Neural cell (in vitro differentiated cells): ENCODE measurements at regions not wholly inside any gene's neighbourhood (a gene's known extent, or its start where the extent isn't known, plus 50 kb on each side); places are given as distances from the start of the nearest gene placed in this dataset.

Experiments used
- H2AFZ ChIP-seq: fragments of 200-600, 300-800 bp; sonication (generic), shearing (Covaris generic); 2 replicates; pipeline ENCODE4 v1.6.0; 2014; ENCODE audit warnings: low read depth, mild to moderate bottlenecking, antibody characterized with exemption, low read length, moderate library complexity
- H3F3A ChIP-seq: fragments of 200-600 bp; shearing (Covaris generic); 2 replicates; pipeline ENCODE4 v1.6.1; 2016; ENCODE audit warnings: mild to moderate bottlenecking, moderate library complexity, mixed read lengths, antibody characterized with exemption, low read length; ENCODE audit not compliant: insufficient read depth, poor library complexity, severe bottlenecking
- H3K27ac ChIP-seq: fragments of 200-600, 300-800 bp; sonication (generic), shearing (Covaris generic); 2 replicates; pipeline ENCODE4 v1.5.1; 2014; ENCODE audit warnings: mild to moderate bottlenecking, low read length, moderate library complexity
- H3K27me3 ChIP-seq: fragments of 300-800, 200-600 bp; sonication (generic), shearing (Covaris generic); 2 replicates; pipeline ENCODE4 v1.6.0; 2014; ENCODE audit warnings: mild to moderate bottlenecking, low read depth, low read length, moderate library complexity; ENCODE audit not compliant: insufficient read depth
- H3K36me3 ChIP-seq: fragments of 300-800, 200-600 bp; sonication (generic), shearing (Covaris generic); 2 replicates; pipeline ENCODE4 v1.5.1; 2014; ENCODE audit warnings: mild to moderate bottlenecking, antibody characterized with exemption, low read length, moderate library complexity; ENCODE audit not compliant: insufficient read depth
- H3K4me2 ChIP-seq: fragments of 300-800, 200-600 bp; sonication (generic), shearing (Covaris generic); 2 replicates; pipeline ENCODE4 v1.6.0; 2014; ENCODE audit warnings: mild to moderate bottlenecking, low read length
- H3K4me3 ChIP-seq: fragments of 300-800, 200-600 bp; sonication (generic), shearing (Covaris generic); 2 replicates; pipeline ENCODE4 v1.5.1; 2014; ENCODE audit warnings: mild to moderate bottlenecking, low read length, moderate library complexity
- H3K79me2 ChIP-seq: fragments of 200-600 bp; shearing (Covaris generic); replicated peaks from 2 replicates; pipeline ENCODE4 v1.6.0; 2014; ENCODE audit warnings: mild to moderate bottlenecking, low read length, moderate library complexity; ENCODE audit not compliant: insufficient read depth
- H3K9ac ChIP-seq: fragments of 300-800, 200-600 bp; sonication (generic), shearing (Covaris generic); 2 replicates; pipeline ENCODE4 v1.6.1; 2016; ENCODE audit warnings: mild to moderate bottlenecking, low read length, mixed read lengths
- H3K9me2 ChIP-seq: fragments of 200-600 bp; shearing (Covaris generic); 2 replicates; pipeline ENCODE4 v1.6.1; 2016; ENCODE audit warnings: mild to moderate bottlenecking, low read length, mixed read lengths; ENCODE audit not compliant: insufficient read depth
- H3K9me3 ChIP-seq: fragments of 200-600, 300-800 bp; sonication (generic), shearing (Covaris generic); 2 replicates; pipeline ENCODE4 v1.6.1; 2016; ENCODE audit warnings: mild to moderate bottlenecking, mixed run types, low read length, moderate library complexity, mixed read lengths
- H4K20me1 ChIP-seq: fragments of 200-600 bp; shearing (Covaris generic); 2 replicates; pipeline ENCODE4 v1.6.1; 2016; ENCODE audit warnings: mild to moderate bottlenecking, mixed run types; ENCODE audit not compliant: insufficient read depth
- EP300 ChIP-seq: fragments of 450-650 bp; conservative IDR thresholded peaks from 2 replicates; pipeline ENCODE4 v1.6.1; 2014; ENCODE audit warnings: antibody characterized with exemption, mild to moderate bottlenecking, moderate library complexity; ENCODE audit not compliant: poor library complexity, severe bottlenecking
- EZH2 ChIP-seq: fragments of 200-600, 300-800 bp; shearing (Covaris generic), sonication (generic); IDR thresholded peaks from 2 replicates; pipeline ENCODE4 v1.6.1; 2014; ENCODE audit warnings: antibody characterized with exemption, low read length, borderline replicate concordance, mild to moderate bottlenecking; ENCODE audit not compliant: insufficient read depth, poor library complexity, severe bottlenecking
- MXI1 ChIP-seq: fragments of 450-650 bp; conservative IDR thresholded peaks from 2 replicates; pipeline ENCODE4 v1.6.1; 2014; ENCODE audit warnings: antibody characterized with exemption, mild to moderate bottlenecking; ENCODE audit not compliant: poor library complexity, severe bottlenecking
- POLR2AphosphoS5 ChIP-seq: IDR thresholded peaks from 2 replicates; pipeline ENCODE4 v1.6.1; 2012
- RAD21 ChIP-seq: fragments of 450-650 bp; conservative IDR thresholded peaks from 2 replicates; pipeline ENCODE4 v1.6.1; 2014; ENCODE audit warnings: antibody characterized with exemption, mild to moderate bottlenecking, moderate library complexity
- SMC3 ChIP-seq: fragments of 450-650 bp; conservative IDR thresholded peaks from 2 replicates; pipeline ENCODE4 v1.6.1; 2014; ENCODE audit warnings: antibody characterized with exemption, mild to moderate bottlenecking, moderate library complexity; ENCODE audit not compliant: poor library complexity
- TAF1 ChIP-seq: IDR thresholded peaks from 2 replicates; pipeline ENCODE4 v1.6.1; 2012; ENCODE audit warnings: low read depth
- TF ChIP-seq, protein P1 (sequence below): fragments of 450-650 bp; IDR thresholded peaks from 2 replicates; pipeline ENCODE4 v1.5.1; 2014; ENCODE audit warnings: antibody characterized with exemption, mild to moderate bottlenecking, moderate library complexity; ENCODE audit not compliant: poor library complexity, severe bottlenecking
- TF ChIP-seq, protein P2 (sequence below): IDR thresholded peaks from 2 replicates; pipeline ENCODE4 v1.6.1; 2012; ENCODE audit warnings: borderline replicate concordance

- Histone ChIP-seq H3F3A (no peaks in the 10 kb centered on the region), H3K9ac (no peak overlapping the region), H2AFZ (no peak overlapping the region), H3K27ac (no peak overlapping the region), H3K4me2 (no peak overlapping the region), H4K20me1 (no peaks in the 10 kb centered on the region), H3K79me2 (no peaks in the 10 kb centered on the region), H3K36me3 (no peaks in the 10 kb centered on the region), H3K9me3 (no peaks in the 10 kb centered on the region), H3K27me3 (no peaks in the 10 kb centered on the region), H3K9me2 (no peaks in the 10 kb centered on the region), H3K4me3 (no peak overlapping the region)
- TF ChIP-seq SMC3, result no peak
Measured at GRCh38 chr2:138277062-138277461, 224.5 kb upstream of the SPOPL start.

DNA sequence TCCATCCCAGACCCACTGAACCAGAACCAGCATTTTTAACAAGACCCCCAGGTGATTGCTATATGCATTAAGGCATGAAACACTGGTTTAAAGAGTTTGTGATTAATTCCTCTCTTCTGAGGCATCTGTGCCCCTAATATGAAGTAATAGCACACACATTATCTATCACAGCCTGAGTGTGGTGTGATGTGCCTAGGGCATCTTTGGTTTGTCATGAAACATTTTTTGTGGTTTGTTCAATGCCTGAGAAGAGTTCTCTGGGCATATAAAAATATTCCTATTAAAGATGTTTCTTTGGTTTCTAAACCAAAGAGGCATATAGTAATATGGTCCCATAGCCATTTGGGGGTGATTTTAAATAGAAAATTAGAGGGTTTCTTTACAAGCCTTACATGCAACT, 221.7 kb upstream of the SPOPL start:
- Histone ChIP-seq H3K79me2 (no peaks in the 10 kb centered on the region), H3K27me3 (no peaks in the 10 kb centered on the region), H3K9ac (no peak overlapping the region), H3K4me2 (no peak overlapping the region), H3K4me3 (no peak overlapping the region), H4K20me1 (no peaks in the 10 kb centered on the region), H3K9me2 (no peaks in the 10 kb centered on the region), H3F3A (no peaks in the 10 kb centered on the region), H2AFZ (no peak overlapping the region), H3K27ac (no peak overlapping the region), H3K9me3 (no peaks in the 10 kb centered on the region), H3K36me3 (no peaks in the 10 kb centered on the region)
- TF ChIP-seq, protein P1, sequence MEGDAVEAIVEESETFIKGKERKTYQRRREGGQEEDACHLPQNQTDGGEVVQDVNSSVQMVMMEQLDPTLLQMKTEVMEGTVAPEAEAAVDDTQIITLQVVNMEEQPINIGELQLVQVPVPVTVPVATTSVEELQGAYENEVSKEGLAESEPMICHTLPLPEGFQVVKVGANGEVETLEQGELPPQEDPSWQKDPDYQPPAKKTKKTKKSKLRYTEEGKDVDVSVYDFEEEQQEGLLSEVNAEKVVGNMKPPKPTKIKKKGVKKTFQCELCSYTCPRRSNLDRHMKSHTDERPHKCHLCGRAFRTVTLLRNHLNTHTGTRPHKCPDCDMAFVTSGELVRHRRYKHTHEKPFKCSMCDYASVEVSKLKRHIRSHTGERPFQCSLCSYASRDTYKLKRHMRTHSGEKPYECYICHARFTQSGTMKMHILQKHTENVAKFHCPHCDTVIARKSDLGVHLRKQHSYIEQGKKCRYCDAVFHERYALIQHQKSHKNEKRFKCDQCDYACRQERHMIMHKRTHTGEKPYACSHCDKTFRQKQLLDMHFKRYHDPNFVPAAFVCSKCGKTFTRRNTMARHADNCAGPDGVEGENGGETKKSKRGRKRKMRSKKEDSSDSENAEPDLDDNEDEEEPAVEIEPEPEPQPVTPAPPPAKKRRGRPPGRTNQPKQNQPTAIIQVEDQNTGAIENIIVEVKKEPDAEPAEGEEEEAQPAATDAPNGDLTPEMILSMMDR, result no peak
- no peak for TF ChIP-seq SMC3
- TF ChIP-seq, protein P2, sequence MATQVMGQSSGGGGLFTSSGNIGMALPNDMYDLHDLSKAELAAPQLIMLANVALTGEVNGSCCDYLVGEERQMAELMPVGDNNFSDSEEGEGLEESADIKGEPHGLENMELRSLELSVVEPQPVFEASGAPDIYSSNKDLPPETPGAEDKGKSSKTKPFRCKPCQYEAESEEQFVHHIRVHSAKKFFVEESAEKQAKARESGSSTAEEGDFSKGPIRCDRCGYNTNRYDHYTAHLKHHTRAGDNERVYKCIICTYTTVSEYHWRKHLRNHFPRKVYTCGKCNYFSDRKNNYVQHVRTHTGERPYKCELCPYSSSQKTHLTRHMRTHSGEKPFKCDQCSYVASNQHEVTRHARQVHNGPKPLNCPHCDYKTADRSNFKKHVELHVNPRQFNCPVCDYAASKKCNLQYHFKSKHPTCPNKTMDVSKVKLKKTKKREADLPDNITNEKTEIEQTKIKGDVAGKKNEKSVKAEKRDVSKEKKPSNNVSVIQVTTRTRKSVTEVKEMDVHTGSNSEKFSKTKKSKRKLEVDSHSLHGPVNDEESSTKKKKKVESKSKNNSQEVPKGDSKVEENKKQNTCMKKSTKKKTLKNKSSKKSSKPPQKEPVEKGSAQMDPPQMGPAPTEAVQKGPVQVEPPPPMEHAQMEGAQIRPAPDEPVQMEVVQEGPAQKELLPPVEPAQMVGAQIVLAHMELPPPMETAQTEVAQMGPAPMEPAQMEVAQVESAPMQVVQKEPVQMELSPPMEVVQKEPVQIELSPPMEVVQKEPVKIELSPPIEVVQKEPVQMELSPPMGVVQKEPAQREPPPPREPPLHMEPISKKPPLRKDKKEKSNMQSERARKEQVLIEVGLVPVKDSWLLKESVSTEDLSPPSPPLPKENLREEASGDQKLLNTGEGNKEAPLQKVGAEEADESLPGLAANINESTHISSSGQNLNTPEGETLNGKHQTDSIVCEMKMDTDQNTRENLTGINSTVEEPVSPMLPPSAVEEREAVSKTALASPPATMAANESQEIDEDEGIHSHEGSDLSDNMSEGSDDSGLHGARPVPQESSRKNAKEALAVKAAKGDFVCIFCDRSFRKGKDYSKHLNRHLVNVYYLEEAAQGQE, result no peak
- no peak for TF ChIP-seq POLR2AphosphoS5
- no peak for TF ChIP-seq RAD21
- TF ChIP-seq MXI1, result no peak
- no peak for TF ChIP-seq TAF1
- TF ChIP-seq EZH2, result no peak
- TF ChIP-seq EP300, result no peak
